Liver (tissue), 8 donors: ENCODE measurements at regions not wholly inside any gene's neighbourhood (a gene's known extent, or its start where the extent isn't known, plus 50 kb on each side); places are given as distances from the start of the nearest gene placed in this dataset.

Experiments used
- DNase-seq: peaks from one replicate; pipeline ENCODE4 v3.0.0-alpha.2; 2017; ENCODE audit warnings: low spot score
- H3K27ac ChIP-seq, 2 donors: one replicate each; pipeline ENCODE4 v1.7.0; 2013; ENCODE audit warnings: inconsistent platforms in 2 of 2, low read length in 2 of 2, control low read depth in 1 of 2, low read depth in 1 of 2, mild to moderate bottlenecking in 1 of 2
- H3K27me3 ChIP-seq, 4 donors: one replicate each; pipeline versions ENCODE4 v1.6.1 to v1.7.0; 2013; ENCODE audit warnings: low read length in 3 of 4, inconsistent platforms in 1 of 4, mild to moderate bottlenecking in 1 of 4, moderate library complexity in 1 of 4; ENCODE audit not compliant: control insufficient read depth in 4 of 4, insufficient read depth in 4 of 4
- H3K36me3 ChIP-seq, 4 donors: one replicate each; pipeline versions ENCODE4 v1.6.1 to v1.7.0; 2013; ENCODE audit warnings: low read length in 3 of 4, mild to moderate bottlenecking in 3 of 4, low read depth in 1 of 4, moderate library complexity in 1 of 4; ENCODE audit not compliant: control insufficient read depth in 4 of 4, insufficient read depth in 3 of 4
- H3K4me1 ChIP-seq, 4 donors: one replicate each; pipeline versions ENCODE4 v1.6.1 to v1.7.0; 2013; ENCODE audit warnings: low read length in 3 of 4, mild to moderate bottlenecking in 3 of 4, moderate library complexity in 1 of 4; ENCODE audit not compliant: control insufficient read depth in 4 of 4, insufficient read depth in 4 of 4
- H3K4me3 ChIP-seq, 3 donors: one replicate each; pipeline versions ENCODE4 v1.6.1 to v1.7.0; 2013; ENCODE audit warnings: low read length in 3 of 3, control low read depth in 1 of 3, low read depth in 1 of 3, mild to moderate bottlenecking in 1 of 3
- H3K9ac ChIP-seq, 2 donors: one replicate each; pipeline ENCODE4 v1.7.0; 2013; ENCODE audit warnings: low read length in 2 of 2, mild to moderate bottlenecking in 2 of 2, moderate library complexity in 2 of 2, control low read depth in 1 of 2, low read depth in 1 of 2
- H3K9me3 ChIP-seq, 4 donors: one replicate each; pipeline versions ENCODE4 v1.6.1 to v1.7.0; 2013; ENCODE audit warnings: low read length in 3 of 4; ENCODE audit not compliant: control insufficient read depth in 4 of 4
- ATF3 ChIP-seq: IDR thresholded peaks from 2 replicates; pipeline ENCODE4 v1.6.1; 2016; ENCODE audit warnings: antibody characterized with exemption
- CTCF ChIP-seq: fragments of 150-350 bp; IDR thresholded peaks from 2 replicates; pipeline ENCODE4 v1.5.1; 2017; ENCODE audit warnings: improper control_type of control experiment, low read depth, low read length; ENCODE audit not compliant: missing input control
- EGR1 ChIP-seq, 2 donors: IDR thresholded peaks; 2 replicates each; pipeline ENCODE4 v1.6.1; 2016 to 2018; ENCODE audit warnings: antibody characterized with exemption in 2 of 2, low read depth in 2 of 2
- FOXA1 ChIP-seq: IDR thresholded peaks from 2 replicates; pipeline ENCODE4 v1.6.1; 2016; ENCODE audit warnings: antibody characterized with exemption
- FOXA2 ChIP-seq: IDR thresholded peaks from 2 replicates; pipeline ENCODE4 v1.6.1; 2016; ENCODE audit warnings: antibody characterized with exemption
- GABPA ChIP-seq, 2 donors: IDR thresholded peaks in 1 of 2; conservative IDR thresholded peaks in 1 of 2; 2 replicates each; pipeline ENCODE4 v1.6.1; 2016; ENCODE audit warnings: antibody characterized with exemption in 2 of 2, mild to moderate bottlenecking in 1 of 2, moderate library complexity in 1 of 2
- HNF4A ChIP-seq, 2 donors: conservative IDR thresholded peaks; 2 replicates each; pipeline ENCODE4 v1.6.1; 2016; ENCODE audit warnings: antibody characterized with exemption in 2 of 2, mild to moderate bottlenecking in 2 of 2
- HNF4G ChIP-seq: IDR thresholded peaks from 2 replicates; pipeline ENCODE4 v1.6.1; 2016; ENCODE audit warnings: antibody characterized with exemption
- JUND ChIP-seq, 2 donors: IDR thresholded peaks; 2 replicates each; pipeline ENCODE4 v1.6.1; 2016; ENCODE audit warnings: antibody characterized with exemption in 2 of 2
- NR2F2 ChIP-seq: IDR thresholded peaks from 2 replicates; pipeline ENCODE4 v1.6.1; 2016; ENCODE audit warnings: antibody characterized with exemption
- RAD21 ChIP-seq, 2 donors: IDR thresholded peaks; 2 replicates each; pipeline ENCODE4 v1.6.1; 2016; ENCODE audit warnings: antibody characterized with exemption in 2 of 2, mild to moderate bottlenecking in 2 of 2
- REST ChIP-seq: IDR thresholded peaks from 2 replicates; pipeline ENCODE4 v1.6.1; 2016; ENCODE audit warnings: antibody characterized with exemption, mild to moderate bottlenecking
- RXRA ChIP-seq, 2 donors: IDR thresholded peaks; 2 replicates each; pipeline ENCODE4 v1.6.1; 2017 to 2018; ENCODE audit warnings: antibody characterized with exemption in 2 of 2, mild to moderate bottlenecking in 1 of 2
- SP1 ChIP-seq: IDR thresholded peaks from 2 replicates; pipeline ENCODE4 v1.6.1; 2018; ENCODE audit warnings: antibody characterized with exemption, mild to moderate bottlenecking
- TAF1 ChIP-seq: conservative IDR thresholded peaks from 2 replicates; pipeline ENCODE4 v1.6.1; 2016; ENCODE audit warnings: antibody characterized with exemption, mild to moderate bottlenecking
- YY1 ChIP-seq: IDR thresholded peaks from 2 replicates; pipeline ENCODE4 v1.6.1; 2016; ENCODE audit warnings: antibody characterized with exemption, mild to moderate bottlenecking
- ZBTB33 ChIP-seq: IDR thresholded peaks from 2 replicates; pipeline ENCODE4 v1.6.1; 2016; ENCODE audit warnings: antibody characterized with exemption
- WGBS: extraction: QIAGEN DNeasy Blood & Tissue Kit; methylation state at CpG from one replicate; pipeline ENCODE4 v1.1.7; 2013; 5-methylcytosine and 5-hydroxymethylcytosine counted together
- TF ChIP-seq, protein P1 (sequence below): IDR thresholded peaks from 2 replicates; pipeline ENCODE4 v1.6.1; 2016; ENCODE audit warnings: antibody characterized with exemption
- donor health status: healthy.
- donor health status: healthy.
- donor health status: healthy.
- donor health status: healthy.
- donor health status: healthy.

DNA sequence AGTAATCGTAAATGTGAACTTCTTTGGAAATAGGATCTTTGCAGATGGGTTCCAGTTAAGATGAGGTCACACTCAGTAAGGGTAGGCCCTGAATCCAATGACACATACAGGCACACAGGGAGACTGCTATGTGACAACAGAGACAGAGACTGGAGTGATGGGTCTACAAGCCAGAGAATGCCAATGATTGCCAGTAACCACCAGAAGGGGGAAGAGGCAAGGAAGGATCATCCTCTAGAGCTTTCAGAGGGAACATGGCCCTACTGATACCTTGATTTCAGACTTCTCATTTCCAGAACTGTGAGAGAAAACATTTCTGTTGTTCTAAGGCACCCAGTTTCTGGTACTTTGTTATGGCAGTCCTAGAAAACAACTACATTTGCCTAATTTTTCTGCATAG lies 73.1 kb upstream of the CCDC160 start:
- TF ChIP-seq HNF4A (conservative IDR thresholded peaks at IDR 0.05) (no peak), HNF4G (no peak), CTCF (no peak), REST (no peak), ZBTB33 (no peak), FOXA2 (no peak), TAF1 (no peak), EGR1 (IDR thresholded peaks at IDR 0.05; ENCODE audit: low read depth in 2 of 2) (no peak), ATF3 (no peak), NR2F2 (no peak), SP1 (no peak), YY1 (no peak), JUND (IDR thresholded peaks at IDR 0.05) (no peak), RXRA (IDR thresholded peaks at IDR 0.05) (no peak), GABPA (IDR thresholded peaks at IDR 0.05 in 1 of 2, conservative IDR thresholded peaks at IDR 0.05 in 1 of 2) (no peak), FOXA1 (no peak), RAD21 (IDR thresholded peaks at IDR 0.05) (no peak)
- TF ChIP-seq, protein P1, sequence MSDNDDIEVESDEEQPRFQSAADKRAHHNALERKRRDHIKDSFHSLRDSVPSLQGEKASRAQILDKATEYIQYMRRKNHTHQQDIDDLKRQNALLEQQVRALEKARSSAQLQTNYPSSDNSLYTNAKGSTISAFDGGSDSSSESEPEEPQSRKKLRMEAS, result no peak
- H3K4me3 ChIP-seq, result no peak overlapping the region
- 92% methylated on average over 1 of the region's 1 CpG for WGBS
- DNase-seq, result no peak
- H3K27ac ChIP-seq, result no peak overlapping the region
- peaks cover 0 to 2% (median 0%) of the 10 kb centered on the region in 4 donors for H3K27me3 ChIP-seq
- no peaks in the 10 kb centered on the region for H3K9me3 ChIP-seq
- H3K9ac ChIP-seq, result no peak overlapping the region
- H3K36me3 ChIP-seq, result no peaks in the 10 kb centered on the region
- no peaks in the 10 kb centered on the region for H3K4me1 ChIP-seq
